Esophagus squamous epithelium (tissue), 4 donors: ENCODE measurements at regions not wholly inside any gene's neighbourhood (a gene's known extent, or its start where the extent isn't known, plus 50 kb on each side); places are given as distances from the start of the nearest gene placed in this dataset.

ENCODE experiments used
- POLR2A ChIP-seq, 4 donors: fragments of 450-650 bp; IDR thresholded peaks; one replicate each; pipeline ENCODE4 v1.6.1; 2017; ENCODE audit warnings: antibody characterized with exemption in 4 of 4, mild to moderate bottlenecking in 4 of 4, moderate library complexity in 3 of 4
- TF ChIP-seq, protein P1 (sequence below), 6 experiments: fragments of 450-650 bp in 4 of 6; fragments of 200-600 bp in 2 of 6; sonication (generic) in 2 of 6; IDR thresholded peaks; one replicate each; pipeline ENCODE4 v1.5.1; 2016 to 2019; ENCODE audit warnings: antibody characterized with exemption in 6 of 6, mild to moderate bottlenecking in 4 of 6, moderate library complexity in 4 of 6

- TF ChIP-seq, protein P1, sequence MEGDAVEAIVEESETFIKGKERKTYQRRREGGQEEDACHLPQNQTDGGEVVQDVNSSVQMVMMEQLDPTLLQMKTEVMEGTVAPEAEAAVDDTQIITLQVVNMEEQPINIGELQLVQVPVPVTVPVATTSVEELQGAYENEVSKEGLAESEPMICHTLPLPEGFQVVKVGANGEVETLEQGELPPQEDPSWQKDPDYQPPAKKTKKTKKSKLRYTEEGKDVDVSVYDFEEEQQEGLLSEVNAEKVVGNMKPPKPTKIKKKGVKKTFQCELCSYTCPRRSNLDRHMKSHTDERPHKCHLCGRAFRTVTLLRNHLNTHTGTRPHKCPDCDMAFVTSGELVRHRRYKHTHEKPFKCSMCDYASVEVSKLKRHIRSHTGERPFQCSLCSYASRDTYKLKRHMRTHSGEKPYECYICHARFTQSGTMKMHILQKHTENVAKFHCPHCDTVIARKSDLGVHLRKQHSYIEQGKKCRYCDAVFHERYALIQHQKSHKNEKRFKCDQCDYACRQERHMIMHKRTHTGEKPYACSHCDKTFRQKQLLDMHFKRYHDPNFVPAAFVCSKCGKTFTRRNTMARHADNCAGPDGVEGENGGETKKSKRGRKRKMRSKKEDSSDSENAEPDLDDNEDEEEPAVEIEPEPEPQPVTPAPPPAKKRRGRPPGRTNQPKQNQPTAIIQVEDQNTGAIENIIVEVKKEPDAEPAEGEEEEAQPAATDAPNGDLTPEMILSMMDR (IDR thresholded peaks at IDR 0.05): no peak
- no peak for TF ChIP-seq POLR2A (IDR thresholded peaks at IDR 0.05)
Observed at GRCh38 chr14:27836386-27836785, 930.2 kb upstream of the FOXG1 start.
